GM12878 (cell line): ENCODE measurements at regions not wholly inside any gene's neighbourhood (a gene's known extent, or its start where the extent isn't known, plus 50 kb on each side); places are given as distances from the start of the nearest gene placed in this dataset.

Source experiments
- HDAC6 ChIP-seq: fragments of 200-600 bp; sonication (generic); IDR thresholded peaks from one replicate; pipeline ENCODE4 v1.8.0; 2017; ENCODE audit warnings: antibody characterized with exemption; ENCODE audit not compliant: unreplicated experiment
- TF ChIP-seq, protein P1 (sequence below), 3 experiments: IDR thresholded peaks in 2 of 3; conservative IDR thresholded peaks in 1 of 3; 2 replicates each; pipeline ENCODE4 v1.5.1; 2011; ENCODE audit warnings: low read depth in 3 of 3, low read length in 3 of 3, mild to moderate bottlenecking in 3 of 3, control low read depth in 2 of 3, moderate library complexity in 2 of 3, inconsistent platforms in 1 of 3, mixed read lengths in 1 of 3; ENCODE audit not compliant: control insufficient read depth in 2 of 3, insufficient read depth in 1 of 3; ENCODE audit errors: extremely low read depth in 1 of 3

DNA sequence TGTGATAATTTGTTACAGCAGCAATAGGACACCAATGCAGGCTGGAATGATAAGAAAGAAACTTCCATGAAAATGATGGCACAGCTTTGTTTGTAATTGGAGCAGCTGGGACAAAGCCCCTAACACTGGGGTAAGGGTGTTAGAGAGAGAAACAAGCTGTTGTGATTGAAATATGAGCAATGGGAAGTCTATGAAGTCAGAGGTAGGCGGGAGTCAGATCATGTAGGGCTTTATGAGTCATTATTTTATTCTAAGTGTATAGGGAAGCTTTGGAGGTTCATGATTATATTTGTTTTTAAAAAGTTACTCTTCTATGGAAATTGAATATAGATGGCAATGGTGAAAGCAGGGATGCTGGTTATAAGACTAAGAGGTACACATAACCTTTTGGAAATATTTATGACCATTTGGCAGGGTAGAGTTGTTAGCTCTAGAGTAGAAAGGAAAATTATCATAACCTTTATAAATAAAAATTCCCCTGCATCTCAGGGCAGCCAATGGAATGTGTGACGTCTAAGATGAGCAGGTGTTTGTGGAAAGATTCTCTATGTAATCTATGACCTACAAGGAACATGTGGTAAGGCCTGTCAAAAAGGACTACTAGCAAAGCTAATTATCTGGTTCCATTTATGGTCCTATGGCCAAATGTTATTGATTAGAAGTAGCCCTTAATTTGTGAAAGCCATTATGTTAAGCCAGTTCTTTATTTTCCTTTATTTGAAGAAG is 85.6 kb downstream of the KCNJ2 start:
- TF ChIP-seq, protein P1, sequence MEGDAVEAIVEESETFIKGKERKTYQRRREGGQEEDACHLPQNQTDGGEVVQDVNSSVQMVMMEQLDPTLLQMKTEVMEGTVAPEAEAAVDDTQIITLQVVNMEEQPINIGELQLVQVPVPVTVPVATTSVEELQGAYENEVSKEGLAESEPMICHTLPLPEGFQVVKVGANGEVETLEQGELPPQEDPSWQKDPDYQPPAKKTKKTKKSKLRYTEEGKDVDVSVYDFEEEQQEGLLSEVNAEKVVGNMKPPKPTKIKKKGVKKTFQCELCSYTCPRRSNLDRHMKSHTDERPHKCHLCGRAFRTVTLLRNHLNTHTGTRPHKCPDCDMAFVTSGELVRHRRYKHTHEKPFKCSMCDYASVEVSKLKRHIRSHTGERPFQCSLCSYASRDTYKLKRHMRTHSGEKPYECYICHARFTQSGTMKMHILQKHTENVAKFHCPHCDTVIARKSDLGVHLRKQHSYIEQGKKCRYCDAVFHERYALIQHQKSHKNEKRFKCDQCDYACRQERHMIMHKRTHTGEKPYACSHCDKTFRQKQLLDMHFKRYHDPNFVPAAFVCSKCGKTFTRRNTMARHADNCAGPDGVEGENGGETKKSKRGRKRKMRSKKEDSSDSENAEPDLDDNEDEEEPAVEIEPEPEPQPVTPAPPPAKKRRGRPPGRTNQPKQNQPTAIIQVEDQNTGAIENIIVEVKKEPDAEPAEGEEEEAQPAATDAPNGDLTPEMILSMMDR (IDR thresholded peaks at IDR 0.05 in 2 of 3, conservative IDR thresholded peaks at IDR 0.05 in 1 of 3; ENCODE audit: control insufficient read depth in 2 of 3, extremely low read depth in 1 of 3, insufficient read depth in 1 of 3, low read depth in 3 of 3, low read length in 3 of 3) = no peak
- no peak for TF ChIP-seq HDAC6
